MM.1S (cell line): ENCODE measurements at regions not wholly inside any gene's neighbourhood (a gene's known extent, or its start where the extent isn't known, plus 50 kb on each side); places are given as distances from the start of the nearest gene placed in this dataset.

Experiments used
- DNase-seq: peaks from one replicate; pipeline ENCODE4 v3.0.0-alpha.2; 2015
- H2AFZ ChIP-seq: fragments of 300-600 bp; sonication (generic); 2 replicates; pipeline ENCODE4 v1.6.0; 2016; ENCODE audit warnings: antibody characterized with exemption, low read length
- H3F3A ChIP-seq: fragments of 300-600 bp; sonication (generic); 2 replicates; pipeline ENCODE4 v1.6.1; 2016; ENCODE audit warnings: mild to moderate bottlenecking, antibody characterized with exemption, low read length, moderate library complexity, mixed read lengths; ENCODE audit not compliant: insufficient read depth
- H3K27ac ChIP-seq: fragments of 300-600 bp; sonication (generic); 2 replicates; pipeline ENCODE4 v1.5.1; 2016; ENCODE audit warnings: mild to moderate bottlenecking, low read length
- H3K27me3 ChIP-seq: fragments of 300-600 bp; sonication (generic); replicated peaks from 2 replicates; pipeline ENCODE4 v1.6.0; 2016; ENCODE audit warnings: low read length; ENCODE audit not compliant: insufficient read depth
- H3K36me3 ChIP-seq: fragments of 300-600 bp; sonication (generic); replicated peaks from 2 replicates; pipeline ENCODE4 v1.6.1; 2016; ENCODE audit warnings: mild to moderate bottlenecking, low read length, mixed read lengths; ENCODE audit not compliant: insufficient read depth
- H3K4me1 ChIP-seq: fragments of 300-600 bp; sonication (generic); 2 replicates; pipeline ENCODE4 v1.6.1; 2016; ENCODE audit warnings: low read length, mixed read lengths
- H3K4me2 ChIP-seq: fragments of 300-600 bp; sonication (generic); 2 replicates; pipeline ENCODE4 v1.6.0; 2016; ENCODE audit warnings: low read depth, low read length
- H3K4me3 ChIP-seq: fragments of 300-600 bp; sonication (generic); 2 replicates; pipeline ENCODE4 v1.5.1; 2016; ENCODE audit warnings: low read length, mixed read lengths
- H3K79me2 ChIP-seq: fragments of 300-600 bp; sonication (generic); 2 replicates; pipeline ENCODE4 v1.6.1; 2016; ENCODE audit warnings: mixed run types, low read length, mixed read lengths
- H3K9ac ChIP-seq: fragments of 300-600 bp; sonication (generic); 2 replicates; pipeline ENCODE4 v1.6.1; 2016; ENCODE audit warnings: low read length, mixed read lengths
- H3K9me2 ChIP-seq: fragments of 300-600 bp; sonication (generic); replicated peaks from 2 replicates; pipeline ENCODE4 v1.6.1; 2016; ENCODE audit warnings: mild to moderate bottlenecking, low read length, mixed read lengths; ENCODE audit not compliant: insufficient read depth
- H3K9me3 ChIP-seq: fragments of 300-600 bp; sonication (generic); replicated peaks from 2 replicates; pipeline ENCODE4 v1.6.1; 2016; ENCODE audit warnings: mild to moderate bottlenecking, low read length, mixed read lengths; ENCODE audit not compliant: insufficient read depth
- H4K20me1 ChIP-seq: fragments of 300-600 bp; sonication (generic); 2 replicates; pipeline ENCODE4 v1.6.1; 2016; ENCODE audit warnings: mild to moderate bottlenecking, low read length, moderate library complexity, mixed read lengths; ENCODE audit not compliant: insufficient read depth
- CTCF ChIP-seq: fragments of 300-600 bp; sonication (generic); IDR thresholded peaks from 2 replicates; pipeline ENCODE4 v1.5.1; 2016; ENCODE audit warnings: antibody characterized with exemption, low read length, mixed read lengths
- EZH2 ChIP-seq: fragments of 300-600 bp; sonication (generic); optimal IDR thresholded peaks from 2 replicates; pipeline ENCODE3; 2017; ENCODE audit warnings: low read depth, mild to moderate bottlenecking, antibody characterized with exemption, low read length, mixed read lengths
- EZH2phosphoT487 ChIP-seq: fragments of 300-600 bp; sonication (generic); IDR thresholded peaks from 2 replicates; pipeline ENCODE4 v1.6.1; 2018; ENCODE audit warnings: antibody characterized with exemption, low read length

- no peak for DNase-seq
These were observed 192.3 kb downstream of the HS3ST3A1 start for GRCh38 chr17:13409455-13409854.

GRCh38 chr17:13407381-13407780, 194.3 kb downstream of the HS3ST3A1 start:
- Histone ChIP-seq H3K4me2 (no peak overlapping the region), H3K4me1 (no peaks in the 10 kb centered on the region), H3K4me3 (no peak overlapping the region), H3K36me3 (no peaks in the 10 kb centered on the region), H4K20me1 (no peaks in the 10 kb centered on the region), H2AFZ (no peak overlapping the region), H3K79me2 (no peaks in the 10 kb centered on the region), H3F3A (no peaks in the 10 kb centered on the region), H3K9me3 (no peaks in the 10 kb centered on the region), H3K9ac (no peak overlapping the region), H3K27me3 (no peaks in the 10 kb centered on the region), H3K27ac (no peak overlapping the region), H3K9me2 (no peaks in the 10 kb centered on the region)
- no peak for DNase-seq
- no peak for TF ChIP-seq CTCF
- no peak for TF ChIP-seq EZH2phosphoT487
- no peak for TF ChIP-seq EZH2

More at GRCh38 chr17:13409455-13409854, 192.3 kb downstream of the HS3ST3A1 start:
- H3K27me3 ChIP-seq, result no peaks in the 10 kb centered on the region
- no peak overlapping the region for H3K9ac ChIP-seq
- H3K4me2 ChIP-seq, result no peak overlapping the region
- no peaks in the 10 kb centered on the region for H3K9me3 ChIP-seq
- no peak overlapping the region for H3K27ac ChIP-seq
- H3K4me1 ChIP-seq, result no peaks in the 10 kb centered on the region
- H3K79me2 ChIP-seq, result no peaks in the 10 kb centered on the region
- H3K36me3 ChIP-seq, result no peaks in the 10 kb centered on the region
- TF ChIP-seq EZH2 (no peak), CTCF (no peak), EZH2phosphoT487 (no peak)
- no peaks in the 10 kb centered on the region for H4K20me1 ChIP-seq
- H2AFZ ChIP-seq, result no peak overlapping the region
- no peak overlapping the region for H3K4me3 ChIP-seq
- H3K9me2 ChIP-seq, result no peaks in the 10 kb centered on the region
- no peaks in the 10 kb centered on the region for H3F3A ChIP-seq

- TF ChIP-seq EZH2 (no peak), EZH2phosphoT487 (no peak)
- no peak overlapping the region for H3K4me3 ChIP-seq
- H3K36me3 ChIP-seq, result no peaks in the 10 kb centered on the region
- H3F3A ChIP-seq, result no peaks in the 10 kb centered on the region
- no peak overlapping the region for H3K9ac ChIP-seq
- no peak overlapping the region for H2AFZ ChIP-seq
- no peaks in the 10 kb centered on the region for H4K20me1 ChIP-seq
- no peaks in the 10 kb centered on the region for H3K9me2 ChIP-seq
- H3K4me2 ChIP-seq, result no peak overlapping the region
- DNase-seq, result no peak
- no peaks in the 10 kb centered on the region for H3K79me2 ChIP-seq
- H3K27me3 ChIP-seq, result no peaks in the 10 kb centered on the region
- no peaks in the 10 kb centered on the region for H3K9me3 ChIP-seq
- no peaks in the 10 kb centered on the region for H3K4me1 ChIP-seq
- no peak overlapping the region for H3K27ac ChIP-seq
These were observed 195.9 kb downstream of the HS3ST3A1 start for GRCh38 chr17:13405807-13406206.

- Histone ChIP-seq H3K9ac (no peak overlapping the region), H3K4me1 (no peaks in the 10 kb centered on the region), H3F3A (no peaks in the 10 kb centered on the region), H3K27me3 (no peaks in the 10 kb centered on the region), H3K36me3 (no peaks in the 10 kb centered on the region), H4K20me1 (no peaks in the 10 kb centered on the region), H3K4me3 (no peak overlapping the region), H2AFZ (no peak overlapping the region), H3K4me2 (no peak overlapping the region), H3K9me3 (no peaks in the 10 kb centered on the region), H3K9me2 (no peaks in the 10 kb centered on the region), H3K79me2 (no peaks in the 10 kb centered on the region), H3K27ac (no peak overlapping the region)
- no peak for DNase-seq
- TF ChIP-seq EZH2phosphoT487 (no peak), CTCF (no peak), EZH2 (no peak)
These were observed 196.6 kb downstream of the HS3ST3A1 start for GRCh38 chr17:13405080-13405479.
